UCSD-AML1 (cell line): ENCODE measurements at regions not wholly inside any gene's neighbourhood (a gene's known extent, or its start where the extent isn't known, plus 50 kb on each side); places are given as distances from the start of the nearest gene placed in this dataset.
"Not testable (repeated sequence)": the region's sequence is repeated elsewhere in the genome, so short reads cannot be mapped to it uniquely, and the experiment has no call there.

Experiments
- DNase-seq: peaks from one replicate; lab custom pipeline; 2025; ENCODE audit not compliant: unreplicated experiment; lab: John Stamatoyannopoulos, UW

DNA sequence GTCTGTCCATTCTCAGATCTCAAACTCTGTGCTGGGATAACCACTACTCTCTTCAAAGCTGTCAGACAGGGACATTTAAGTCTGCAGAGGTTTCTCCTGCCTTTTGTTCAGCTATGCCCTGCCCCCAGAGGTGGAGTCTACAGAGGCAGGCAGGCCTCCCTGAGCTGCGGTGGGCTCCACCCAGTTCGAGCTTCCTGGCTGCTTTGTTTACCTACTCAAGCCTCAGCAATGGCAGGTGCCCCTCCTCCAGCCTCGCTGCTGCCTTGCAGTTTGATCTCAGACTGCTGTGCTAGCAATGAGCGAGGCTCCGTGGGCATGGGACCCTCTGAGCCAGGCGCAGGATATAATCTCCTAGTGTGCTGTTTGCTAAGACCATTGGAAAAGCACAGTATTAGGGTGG is 53.1 kb upstream of the HUNK start:
- not testable (repeated sequence) for DNase-seq

DNA sequence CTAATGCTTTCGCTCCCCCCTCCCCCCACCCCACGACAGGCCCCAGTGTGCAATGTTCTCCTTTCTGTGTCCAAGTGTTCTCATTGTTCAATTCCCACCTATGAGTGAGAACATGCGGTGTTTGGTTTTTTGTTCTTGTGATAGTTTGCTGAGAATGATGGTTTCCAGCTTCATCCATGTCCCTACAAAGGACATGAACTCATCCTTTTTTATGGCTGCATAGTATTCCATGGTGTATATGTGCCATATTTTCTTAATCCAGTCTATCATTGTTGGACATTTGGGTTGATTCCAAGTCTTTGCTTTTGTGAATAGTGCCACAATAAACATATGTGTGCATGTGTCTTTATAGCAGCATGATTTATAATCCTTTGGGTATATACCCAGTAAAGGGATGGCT is 58.5 kb upstream of the HUNK start:
- not testable (repeated sequence) for DNase-seq

DNA sequence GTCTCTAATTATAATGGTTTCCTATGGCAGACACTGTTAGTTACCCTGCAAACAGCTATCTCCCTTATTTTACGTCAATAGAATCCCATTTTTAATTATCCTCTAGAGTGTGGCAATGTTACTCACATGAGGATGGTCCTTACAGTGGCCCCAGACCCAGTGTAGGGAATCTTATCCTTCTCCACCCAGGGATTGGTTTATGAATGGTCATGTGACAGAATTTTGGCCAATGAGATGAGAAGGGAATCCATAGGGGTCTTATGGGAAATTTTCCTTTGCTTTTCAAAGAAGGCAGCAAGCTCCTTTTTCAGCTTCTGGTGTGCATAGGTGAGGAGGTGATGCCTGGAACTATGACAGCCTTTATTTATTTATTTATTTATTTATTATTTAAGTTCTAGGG is 59.0 kb upstream of the HUNK start:
- DNase-seq: no peak

DNA sequence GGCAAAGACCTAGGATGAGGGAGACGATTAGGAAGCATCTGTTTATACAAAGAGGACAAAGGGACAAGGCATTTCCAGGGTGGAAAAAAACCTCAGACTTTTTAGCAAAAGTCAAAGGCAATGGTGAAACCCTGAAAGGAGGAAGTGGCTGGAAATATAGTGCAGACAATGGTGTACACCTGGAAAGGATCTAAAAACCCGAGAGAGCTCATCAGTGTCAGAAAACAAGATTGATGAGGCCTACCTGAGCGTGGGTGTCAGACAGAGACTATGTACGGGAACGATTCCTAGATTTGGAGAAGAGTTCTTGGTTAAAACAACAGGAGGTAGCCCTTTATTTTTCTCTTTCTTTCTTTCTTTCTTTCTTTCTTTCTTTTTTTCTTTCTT is 68.8 kb upstream of the HUNK start:
- no peak for DNase-seq

DNA sequence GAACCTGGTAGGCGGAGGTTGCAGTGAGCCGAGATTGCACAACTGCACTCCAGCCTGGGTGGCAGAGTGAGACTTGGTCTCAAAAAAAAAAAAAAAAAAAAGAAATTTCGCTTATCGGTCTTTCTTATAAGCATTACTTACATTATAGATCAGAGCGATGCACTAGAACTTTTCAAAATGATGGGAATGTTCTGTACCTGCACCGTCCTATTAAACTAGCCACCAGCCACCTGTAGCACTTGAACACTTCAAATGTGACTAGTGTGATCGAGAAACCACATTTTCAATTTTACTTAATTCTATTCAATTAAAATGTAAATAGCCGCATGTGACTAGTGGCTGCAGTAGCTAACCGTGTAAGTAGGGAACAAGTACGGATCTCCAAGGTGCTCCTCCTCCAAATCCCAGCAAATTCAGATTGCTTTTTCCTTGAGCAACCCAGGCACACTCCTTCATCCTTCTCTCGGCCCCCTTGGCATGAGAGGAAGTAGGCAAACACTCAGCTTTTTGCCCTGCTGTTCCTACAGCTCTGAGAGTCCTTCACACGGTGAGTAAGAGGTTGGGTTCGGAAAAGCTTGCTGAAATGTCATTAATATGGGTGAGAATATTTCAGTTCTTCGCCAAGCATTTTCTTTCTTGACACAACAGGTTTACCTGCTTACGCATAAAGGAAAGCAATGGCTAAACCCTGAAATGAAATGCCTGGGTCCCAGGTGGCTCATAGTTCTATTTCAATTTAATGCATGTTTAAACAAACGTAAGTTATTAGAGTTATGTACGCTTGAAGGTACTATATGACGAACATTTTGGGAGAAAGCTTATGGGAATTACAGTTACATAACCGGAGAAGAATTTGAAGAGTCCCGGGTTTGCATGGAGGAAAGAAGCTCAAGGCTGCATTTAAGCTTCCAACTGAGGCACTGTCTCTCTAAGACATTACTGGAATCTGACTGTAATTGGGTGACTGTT is 69.5 kb upstream of the HUNK start:
- DNase-seq: no peak

DNA sequence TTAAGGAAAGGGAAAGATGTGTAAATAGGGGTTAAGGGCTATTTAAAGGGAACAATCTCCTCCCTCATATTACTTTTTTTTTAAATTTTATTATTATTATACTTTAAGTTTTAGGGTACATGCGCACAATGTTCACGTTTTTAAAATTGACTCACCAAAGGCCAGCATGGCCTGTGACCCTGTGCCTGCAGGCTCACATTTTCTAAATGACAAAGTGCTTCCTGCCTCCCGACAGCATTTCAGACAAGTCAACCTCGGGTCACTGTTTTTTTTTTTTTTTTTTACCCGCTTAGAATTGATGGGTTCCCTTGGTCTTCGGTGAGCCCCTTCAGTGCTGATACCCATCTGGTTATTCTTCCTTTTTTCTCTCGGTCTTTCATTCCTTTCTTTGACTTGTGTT is 70.4 kb upstream of the SCAF4 start:
- no peak for DNase-seq

DNA sequence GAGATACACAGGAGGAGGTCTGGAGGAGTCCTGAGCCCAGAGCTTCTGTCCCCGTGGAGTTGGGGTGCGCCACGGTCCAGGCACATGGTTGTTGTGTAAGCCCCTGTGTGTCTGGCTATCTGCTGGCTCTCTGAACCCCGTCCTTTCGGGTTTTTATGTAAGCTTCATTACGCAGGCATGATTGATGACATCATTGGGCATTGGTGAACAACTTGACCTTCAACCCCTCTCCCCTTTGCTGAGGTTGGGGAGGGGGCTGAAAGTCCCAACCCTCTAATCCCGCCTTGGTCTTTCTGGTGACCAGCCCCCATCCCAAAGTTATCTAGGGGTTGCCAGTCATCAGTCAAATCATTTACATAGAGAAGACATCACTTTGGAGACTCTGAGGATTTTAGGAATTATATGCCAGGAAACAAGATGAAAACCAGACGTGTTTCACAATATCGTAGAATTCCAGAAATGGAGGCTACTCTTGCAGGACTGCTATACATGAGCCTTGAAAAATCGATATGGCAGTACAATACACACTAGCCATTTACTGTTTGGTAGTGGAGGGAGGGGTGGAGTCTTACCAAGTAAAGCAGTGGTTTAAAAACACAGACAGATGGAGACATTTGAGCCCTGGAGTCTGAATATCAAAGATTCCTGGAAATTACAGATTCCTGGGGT is 69.8 kb upstream of the SCAF4 start:
- no peak for DNase-seq

DNA sequence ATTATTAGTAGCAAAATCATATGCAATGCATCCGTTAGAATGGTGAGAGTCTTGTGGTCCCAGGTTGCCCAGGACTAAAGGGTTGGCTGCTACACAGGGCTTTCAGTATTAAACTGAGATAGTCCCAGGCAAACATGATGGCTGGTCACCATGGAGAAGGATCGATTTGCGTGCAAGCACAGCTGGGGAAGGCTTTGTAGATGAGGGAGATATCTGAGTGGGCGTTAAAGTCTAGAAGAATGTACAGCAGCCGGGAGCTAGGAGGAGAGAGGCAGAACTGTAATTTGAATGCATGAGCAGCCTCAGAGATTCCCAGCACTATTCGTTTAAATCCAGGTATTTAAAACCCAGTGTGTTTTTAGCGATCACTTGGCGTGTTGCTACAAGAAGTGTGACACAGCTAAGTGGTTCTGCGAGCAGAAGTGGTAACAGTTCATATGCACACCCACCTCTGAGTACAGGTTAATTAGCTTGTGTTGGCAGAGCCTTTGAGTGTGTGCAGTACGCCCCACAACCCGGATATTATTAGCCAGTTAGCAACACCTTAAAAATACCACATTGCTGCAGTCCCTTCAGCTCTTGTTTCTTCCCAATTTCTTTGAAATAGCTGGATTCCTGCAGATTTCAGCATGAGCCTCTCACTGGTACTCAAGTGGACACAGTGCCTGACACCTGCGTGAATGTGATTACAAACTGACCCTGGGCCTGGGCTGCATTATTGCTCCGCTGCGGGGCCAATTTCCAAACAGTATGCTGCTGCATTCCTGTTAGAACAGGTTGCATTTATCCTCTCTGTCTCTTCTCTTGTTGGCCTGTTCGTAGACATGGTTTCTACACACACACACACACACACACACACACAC is 67.2 kb upstream of the SCAF4 start:
- DNase-seq: no peak

DNA sequence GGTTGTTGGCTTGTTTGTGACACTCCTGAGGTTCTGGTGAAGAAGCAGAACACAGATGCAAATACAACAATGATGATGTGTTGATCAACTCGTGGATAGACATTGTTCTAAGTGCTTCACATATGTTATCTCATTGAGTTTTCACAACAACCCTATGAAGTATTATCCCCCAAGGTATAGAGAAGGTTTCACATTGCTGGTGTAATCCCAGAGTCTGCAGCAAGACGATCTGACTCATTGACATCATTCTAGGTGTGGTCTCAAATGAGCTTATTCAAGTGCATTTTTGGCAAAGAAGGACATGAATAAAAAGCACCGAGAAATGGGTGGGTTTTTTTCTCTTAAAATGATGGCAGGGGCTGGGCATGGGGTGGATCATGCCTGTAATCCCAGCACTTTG is 64.1 kb upstream of the SCAF4 start:
- DNase-seq: no peak

DNA sequence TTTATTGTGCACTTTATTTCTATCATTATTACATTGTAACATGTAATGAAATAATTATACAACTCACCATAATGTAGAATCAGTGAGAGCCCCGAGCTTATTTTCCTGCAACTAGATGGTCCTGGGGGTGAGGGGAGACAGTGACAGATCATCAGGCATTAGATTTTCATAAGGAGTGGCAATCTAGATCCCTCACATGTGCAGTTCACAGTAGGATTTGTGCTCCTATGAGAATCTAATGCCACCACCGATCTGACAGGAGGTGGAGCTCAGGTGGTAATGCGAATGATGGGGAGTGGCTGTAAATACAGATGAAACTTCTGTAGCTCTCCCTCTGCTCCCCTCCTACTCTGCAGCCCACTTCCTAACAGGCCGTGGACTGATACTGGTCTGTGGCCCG is 58.5 kb upstream of the SCAF4 start:
- not testable (repeated sequence) for DNase-seq

DNA sequence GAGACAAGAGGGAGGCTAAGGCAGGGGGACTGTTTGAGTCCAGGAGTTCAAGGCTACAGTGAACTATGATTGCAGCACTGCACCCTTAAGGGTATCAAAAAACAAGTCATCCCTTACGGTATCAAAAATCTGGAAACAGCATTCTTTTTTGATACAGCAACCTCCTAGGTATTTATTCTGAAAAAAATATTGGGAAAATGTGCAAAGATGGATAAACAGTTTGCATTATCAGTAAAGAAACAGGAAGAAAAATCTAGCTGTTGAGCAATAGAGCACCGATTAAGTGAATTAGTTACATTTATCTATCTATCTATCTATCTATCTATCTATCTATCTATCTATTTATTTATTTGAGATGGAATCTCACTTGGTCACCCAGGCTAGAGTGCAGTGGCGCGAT is 56.7 kb upstream of the SCAF4 start:
- DNase-seq: no peak

DNA sequence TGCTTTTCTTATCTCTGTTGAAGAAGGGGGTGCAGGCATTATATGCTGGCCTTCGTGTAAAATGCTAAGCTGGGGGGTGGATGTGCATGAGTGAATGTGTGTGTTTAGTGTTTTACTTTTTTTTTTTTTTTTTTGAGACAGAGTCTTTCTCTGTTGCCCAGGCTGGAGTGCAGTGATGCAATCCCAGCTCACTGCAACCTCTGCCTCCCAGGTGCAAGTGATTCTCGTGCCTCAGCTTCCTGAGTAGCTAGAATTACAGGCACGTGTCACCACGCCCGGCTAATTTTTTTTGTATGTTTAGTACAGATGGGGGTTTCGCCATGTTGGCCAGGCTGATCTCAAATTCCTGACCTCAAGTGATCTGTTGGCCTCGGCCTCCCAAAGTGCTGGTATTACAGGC is 55.8 kb upstream of the SCAF4 start:
- DNase-seq: not testable (repeated sequence)

DNA sequence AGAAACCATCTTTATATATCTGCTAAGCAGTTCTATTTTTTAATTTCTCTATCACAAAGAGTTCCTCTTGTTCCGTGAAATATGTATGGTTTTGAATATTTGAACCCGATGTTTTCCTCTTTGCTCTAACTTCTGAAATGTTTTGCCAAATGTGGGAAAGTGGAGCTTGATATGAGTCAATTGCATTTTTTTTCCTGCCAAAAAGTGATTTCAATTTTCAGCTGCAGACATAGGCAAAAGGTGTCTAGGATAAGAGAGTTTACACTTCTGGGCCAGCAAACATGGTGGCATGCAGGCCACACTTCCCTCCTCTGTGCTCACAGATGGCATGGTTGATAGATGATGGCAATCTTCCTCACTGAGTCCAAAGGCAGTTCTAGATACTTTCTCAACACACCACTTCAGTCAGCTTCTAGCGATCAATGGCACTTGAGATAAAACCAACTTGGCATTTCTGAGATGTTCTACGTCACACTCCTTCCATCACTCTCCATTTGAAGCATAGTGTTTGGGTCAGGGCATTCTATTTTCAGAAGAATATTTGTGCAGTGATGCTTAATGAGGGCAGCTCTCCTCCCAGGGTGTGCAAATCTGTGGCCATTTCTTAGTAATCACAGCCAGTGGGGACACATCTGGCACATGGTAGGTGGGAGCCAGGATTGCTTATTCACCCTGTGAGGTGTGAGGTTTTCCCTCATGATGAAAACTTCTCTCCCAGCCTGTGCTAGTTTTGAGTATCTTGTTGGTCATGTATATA is 54.4 kb upstream of the SCAF4 start:
- no peak for DNase-seq

DNA sequence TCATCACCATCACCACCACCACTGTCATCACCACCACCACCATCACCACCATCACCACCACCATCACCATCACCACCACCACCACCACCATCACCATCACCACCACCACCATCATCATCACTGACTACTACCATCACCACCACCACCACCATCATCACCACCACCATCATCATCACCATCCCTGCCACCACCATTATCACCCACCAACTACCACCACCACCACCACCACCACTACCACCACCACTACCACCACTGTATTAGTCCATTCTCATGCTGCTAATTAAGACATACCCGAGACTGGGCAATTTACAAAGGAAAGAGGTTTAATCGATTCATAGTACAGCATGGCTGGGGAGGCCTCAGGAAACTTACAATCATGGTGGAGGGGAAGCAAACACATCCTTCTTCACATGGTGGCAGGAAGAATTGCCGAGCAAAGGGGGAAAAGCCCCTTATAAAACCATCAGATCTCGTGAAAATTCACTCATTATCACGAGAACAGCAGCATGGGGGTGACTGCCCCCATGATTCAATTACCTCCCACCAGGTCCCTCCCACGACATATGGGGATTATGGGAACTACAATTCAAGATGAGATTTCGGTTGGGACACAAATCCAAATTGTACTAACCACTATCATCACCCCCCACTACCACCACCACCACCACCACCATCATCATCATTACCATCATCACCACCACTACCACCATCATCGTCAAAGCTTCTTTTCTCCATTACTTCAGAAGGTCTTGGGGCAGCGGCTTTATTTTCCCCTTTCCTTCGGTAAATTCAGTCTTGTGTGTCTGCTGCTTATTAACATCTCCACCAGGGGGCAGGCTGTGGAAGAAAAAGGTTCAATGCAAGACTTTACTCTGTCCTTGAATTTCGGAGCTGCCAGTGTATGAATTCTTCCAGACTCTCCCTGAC is 53.6 kb upstream of the SCAF4 start:
- DNase-seq: peak; percentile 9

DNA sequence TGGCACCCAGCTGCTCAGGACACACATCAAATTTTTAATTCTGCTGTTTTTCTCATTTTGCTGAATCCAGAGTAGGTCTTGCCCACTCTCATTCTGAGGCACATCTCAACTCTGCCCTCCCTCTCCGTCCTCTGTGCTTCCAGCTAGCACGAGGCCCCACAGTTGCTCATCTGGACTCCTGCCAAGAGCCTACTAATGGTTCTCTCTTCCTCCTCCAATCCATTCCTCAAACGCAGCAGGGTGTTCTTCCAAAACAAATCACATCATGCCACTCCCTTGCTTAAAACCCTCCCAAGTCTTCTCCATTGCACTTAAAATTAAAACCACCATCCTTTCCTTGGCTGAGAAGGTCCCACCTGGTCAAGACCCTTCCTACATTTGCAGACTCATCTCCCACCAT is 49.8 kb upstream of the SCAF4 start:
- DNase-seq: no peak
